Nephron progenitor cell (in vitro differentiated cells): ENCODE measurements at regions not wholly inside any gene's neighbourhood (a gene's known extent, or its start where the extent isn't known, plus 50 kb on each side); places are given as distances from the start of the nearest gene placed in this dataset.
A peak's percentile ranks its signal among the peaks of the same experiment; 100 is the strongest.
"Not testable (repeated sequence)": the region's sequence is repeated elsewhere in the genome, so short reads cannot be mapped to it uniquely, and the experiment has no call there.

ENCODE experiments used
- DNase-seq: peaks from one replicate; pipeline ENCODE4 v3.0.0; 2021
- H3K27ac Mint-ChIP-seq: 2 replicates; pipeline ENCODE4 v1.8.0; 2021; ENCODE audit warnings: mild to moderate bottlenecking, moderate library complexity, mixed read lengths
- H3K27me3 Mint-ChIP-seq: 2 replicates; pipeline ENCODE4 v1.8.0; 2021; ENCODE audit warnings: mild to moderate bottlenecking, low read depth, mixed read lengths; ENCODE audit not compliant: poor library complexity
- H3K36me3 Mint-ChIP-seq: 2 replicates; pipeline ENCODE4 v1.8.0; 2021; ENCODE audit warnings: low read depth, mixed read lengths
- H3K4me1 Mint-ChIP-seq: 2 replicates; pipeline ENCODE4 v1.8.0; 2021; ENCODE audit warnings: mixed read lengths
- H3K4me3 Mint-ChIP-seq: 2 replicates; pipeline ENCODE4 v1.8.0; 2021; ENCODE audit warnings: mild to moderate bottlenecking, moderate library complexity, mixed read lengths
- H3K9me3 Mint-ChIP-seq: 2 replicates; pipeline ENCODE4 v1.8.0; 2021; ENCODE audit warnings: mild to moderate bottlenecking, moderate library complexity, mixed read lengths
- TF ChIP-seq, protein P1 (sequence below): fragments of 200-600 bp; sonication (generic); IDR thresholded peaks from 2 replicates; pipeline ENCODE4 v1.5.0; 2021; ENCODE audit warnings: antibody characterized with exemption

DNA sequence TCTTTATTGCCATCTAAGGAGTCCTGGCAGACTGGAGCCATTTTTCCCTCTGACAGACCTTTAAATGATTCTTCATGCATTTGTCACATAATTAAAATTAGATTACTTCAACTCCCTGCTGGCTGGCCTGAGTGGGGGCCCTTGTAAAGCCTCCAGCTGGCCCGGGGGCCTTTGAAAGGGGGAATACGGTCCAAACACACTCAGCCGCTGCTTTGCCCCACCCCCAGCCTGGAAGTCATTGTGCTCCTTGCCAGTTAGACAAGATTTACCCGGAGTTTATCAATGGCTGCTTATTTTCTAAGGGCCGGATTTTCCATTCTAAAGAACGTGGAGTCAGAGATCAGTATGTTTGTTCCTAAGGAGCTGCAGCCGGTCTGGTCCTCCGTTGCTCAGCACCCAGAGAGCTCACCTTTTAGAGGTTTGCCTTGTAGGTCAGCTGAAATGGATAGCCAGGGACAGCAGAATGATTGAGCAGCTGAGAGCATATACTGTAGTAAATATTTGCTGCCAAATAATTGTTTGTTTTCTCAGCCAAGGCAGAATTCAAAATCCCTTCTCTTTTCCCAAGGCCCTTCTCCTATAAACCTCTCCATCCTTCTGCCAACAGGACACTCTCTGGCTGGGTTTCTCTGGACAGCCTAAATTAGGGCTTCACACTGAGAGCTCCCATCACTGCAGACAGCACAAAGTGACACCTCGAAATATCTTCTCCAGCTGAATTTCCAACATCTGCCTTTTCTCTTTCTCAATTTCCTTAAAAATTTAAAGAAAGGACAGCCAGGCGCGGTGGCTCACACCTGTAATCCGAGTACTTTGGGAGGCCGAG, 68.4 kb upstream of the RBM24 start:
- Mint-ChIP-seq H3K9me3 (peaks cover 43% of the 10 kb centered on the region), H3K27me3 (peaks cover 12% of the 10 kb centered on the region), H3K27ac (peak overlapping the region; percentile 66), H3K4me1 (peaks cover 11% of the 10 kb centered on the region), H3K4me3 (peak overlapping the region; percentile 11), H3K36me3 (peaks cover 5% of the 10 kb centered on the region)
- DNase-seq, result peak; percentile 10
- TF ChIP-seq, protein P1, sequence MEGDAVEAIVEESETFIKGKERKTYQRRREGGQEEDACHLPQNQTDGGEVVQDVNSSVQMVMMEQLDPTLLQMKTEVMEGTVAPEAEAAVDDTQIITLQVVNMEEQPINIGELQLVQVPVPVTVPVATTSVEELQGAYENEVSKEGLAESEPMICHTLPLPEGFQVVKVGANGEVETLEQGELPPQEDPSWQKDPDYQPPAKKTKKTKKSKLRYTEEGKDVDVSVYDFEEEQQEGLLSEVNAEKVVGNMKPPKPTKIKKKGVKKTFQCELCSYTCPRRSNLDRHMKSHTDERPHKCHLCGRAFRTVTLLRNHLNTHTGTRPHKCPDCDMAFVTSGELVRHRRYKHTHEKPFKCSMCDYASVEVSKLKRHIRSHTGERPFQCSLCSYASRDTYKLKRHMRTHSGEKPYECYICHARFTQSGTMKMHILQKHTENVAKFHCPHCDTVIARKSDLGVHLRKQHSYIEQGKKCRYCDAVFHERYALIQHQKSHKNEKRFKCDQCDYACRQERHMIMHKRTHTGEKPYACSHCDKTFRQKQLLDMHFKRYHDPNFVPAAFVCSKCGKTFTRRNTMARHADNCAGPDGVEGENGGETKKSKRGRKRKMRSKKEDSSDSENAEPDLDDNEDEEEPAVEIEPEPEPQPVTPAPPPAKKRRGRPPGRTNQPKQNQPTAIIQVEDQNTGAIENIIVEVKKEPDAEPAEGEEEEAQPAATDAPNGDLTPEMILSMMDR, result no peak

DNA sequence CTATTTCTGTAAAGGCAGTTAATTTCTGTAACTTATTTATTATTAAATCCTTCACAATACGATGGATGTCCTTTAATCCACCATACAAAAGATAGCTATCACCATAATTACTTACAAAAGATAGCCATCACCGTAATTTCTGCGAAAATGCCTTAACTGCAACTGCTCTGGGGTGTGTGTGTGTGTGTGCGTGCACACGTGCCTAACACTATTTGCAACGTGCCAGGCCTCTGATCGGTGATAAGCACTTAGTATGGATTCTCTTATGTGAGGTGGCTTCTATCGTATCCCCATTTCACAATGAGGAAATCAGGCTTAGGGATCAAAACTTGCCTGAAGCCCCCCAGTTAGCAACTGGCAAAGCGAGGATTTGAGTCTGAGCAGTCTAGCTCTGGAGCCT, 67.1 kb upstream of the RBM24 start:
- H3K27me3 Mint-ChIP-seq, result peaks cover 6% of the 10 kb centered on the region

DNA sequence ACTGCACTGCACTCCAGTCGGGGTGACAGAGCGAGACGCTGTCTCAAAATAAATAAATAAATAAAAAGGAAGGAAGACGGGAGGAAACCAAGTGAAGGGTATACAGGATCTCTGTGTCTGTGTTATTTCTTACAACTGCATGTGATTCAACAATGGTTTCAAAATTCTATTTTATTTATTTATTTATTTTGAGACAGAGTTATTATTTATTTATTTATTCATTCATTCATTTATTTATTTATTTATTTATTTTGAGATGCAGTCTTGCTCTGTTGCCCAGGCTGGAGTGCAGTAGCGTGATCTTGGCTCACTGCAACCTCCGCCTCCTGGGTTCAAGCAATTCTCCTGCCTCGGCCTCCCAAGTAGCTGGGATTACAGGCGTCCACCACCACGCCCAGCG, 64.2 kb upstream of the RBM24 start:
- peaks cover 11% of the 10 kb centered on the region for H3K4me1 Mint-ChIP-seq
- H3K4me3 Mint-ChIP-seq, DNase-seq, H3K36me3 Mint-ChIP-seq, H3K27me3 Mint-ChIP-seq, H3K27ac Mint-ChIP-seq: not testable (repeated sequence)
- peaks cover 21% of the 10 kb centered on the region for H3K9me3 Mint-ChIP-seq

More for the DNA sequence above, 67.1 kb upstream of the RBM24 start:
- Mint-ChIP-seq H3K36me3 (peaks cover 5% of the 10 kb centered on the region), H3K4me1 (peaks cover 11% of the 10 kb centered on the region), H3K9me3 (peaks cover 39% of the 10 kb centered on the region), H3K4me3 (no peak overlapping the region), H3K27ac (no peak overlapping the region)
- no peak for DNase-seq
- TF ChIP-seq, protein P1, result no peak

DNA sequence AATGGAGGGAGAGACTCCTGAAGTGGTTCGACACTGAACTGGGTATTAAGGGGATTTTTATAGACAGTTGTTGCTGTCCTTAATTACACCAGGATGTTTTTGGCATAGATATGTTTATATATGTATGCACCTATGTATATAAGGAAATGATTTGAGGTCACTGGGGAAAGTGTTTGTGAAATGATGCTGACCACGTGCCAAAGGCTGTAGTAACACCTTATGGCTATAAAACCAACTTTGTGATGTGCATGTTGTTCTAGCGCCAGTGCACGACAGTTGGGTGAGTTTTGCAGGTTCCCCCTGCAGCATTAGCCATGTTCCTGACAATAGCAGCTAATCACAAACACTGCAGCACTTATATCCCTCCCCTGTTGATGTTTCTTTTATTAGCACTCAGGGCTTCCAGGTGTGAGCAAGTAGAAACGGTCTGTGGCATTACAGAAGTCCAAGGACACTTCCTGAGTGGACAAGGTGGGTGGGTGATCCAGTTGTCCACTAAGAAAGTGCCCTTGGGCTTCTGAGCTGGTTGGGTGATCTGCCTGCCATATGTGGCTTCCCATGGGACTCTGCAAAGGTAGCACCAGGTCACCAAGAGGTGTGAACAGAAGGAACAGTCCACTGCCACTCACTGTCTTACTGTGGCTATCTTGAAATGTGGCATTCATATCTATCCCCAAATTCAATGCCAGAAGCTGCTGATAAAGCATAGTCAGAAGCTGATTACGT, 63.0 kb upstream of the RBM24 start:
- Mint-ChIP-seq H3K36me3 (peaks cover 5% of the 10 kb centered on the region), H3K4me3 (no peak overlapping the region), H3K27ac (no peak overlapping the region), H3K27me3 (no peaks in the 10 kb centered on the region), H3K4me1 (peaks cover 4% of the 10 kb centered on the region), H3K9me3 (peaks cover 21% of the 10 kb centered on the region)
- TF ChIP-seq, protein P1, result no peak
- DNase-seq, result no peak

DNA sequence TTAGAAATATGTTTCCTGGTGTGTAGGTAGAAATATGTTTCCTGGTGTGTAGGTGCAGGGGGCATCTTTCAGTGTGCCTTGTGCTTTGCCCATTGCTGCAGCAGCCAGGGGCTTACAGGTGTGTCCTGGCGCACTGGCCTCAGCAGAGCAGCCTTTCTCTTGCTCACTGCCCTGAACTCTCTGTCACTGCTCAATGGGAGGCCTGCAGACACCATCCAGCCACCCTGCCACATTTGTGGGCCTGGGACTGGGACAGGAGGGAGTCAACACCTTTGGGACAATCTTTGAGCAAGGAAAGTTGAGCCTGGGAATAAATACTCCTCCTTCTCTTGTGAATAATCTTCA, 62.4 kb upstream of the RBM24 start:
- DNase-seq, result no peak
- Mint-ChIP-seq H3K4me3 (no peak overlapping the region), H3K9me3 (peaks cover 24% of the 10 kb centered on the region), H3K4me1 (peaks cover 1% of the 10 kb centered on the region), H3K27ac (no peak overlapping the region), H3K27me3 (no peaks in the 10 kb centered on the region), H3K36me3 (peaks cover 5% of the 10 kb centered on the region)
- TF ChIP-seq, protein P1, result no peak

DNA sequence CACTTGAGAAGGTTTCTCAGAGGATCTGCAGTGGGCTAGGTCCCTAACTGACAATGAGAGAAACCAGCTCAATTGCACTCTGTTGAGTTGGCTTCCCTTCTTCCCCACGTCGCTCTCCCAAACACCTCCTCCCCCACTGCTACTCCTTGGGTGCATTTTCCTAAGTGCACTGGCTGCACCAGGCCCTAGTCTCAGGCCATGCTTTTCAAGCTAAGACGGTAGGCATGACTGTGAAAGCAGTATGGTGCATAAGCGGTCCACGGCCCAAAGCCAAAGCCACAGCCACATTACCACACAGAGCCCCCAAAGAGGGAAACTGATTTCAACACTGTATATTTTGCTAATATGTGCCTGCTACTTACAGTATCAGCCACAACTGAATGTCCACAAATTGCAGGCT, 62.1 kb upstream of the RBM24 start:
- Mint-ChIP-seq H3K27ac (no peak overlapping the region), H3K4me3 (no peak overlapping the region), H3K27me3 (no peaks in the 10 kb centered on the region), H3K9me3 (peaks cover 28% of the 10 kb centered on the region), H3K4me1 (no peaks in the 10 kb centered on the region), H3K36me3 (peaks cover 5% of the 10 kb centered on the region)
- TF ChIP-seq, protein P1, result no peak
- no peak for DNase-seq
